B cell (primary cell): ENCODE measurements at regions not wholly inside any gene's neighbourhood (a gene's known extent, or its start where the extent isn't known, plus 50 kb on each side); places are given as distances from the start of the nearest gene placed in this dataset.

ENCODE experiments used
- ATAC-seq: fragments of 200-7000 bp; cut with Tn5 transposase; one replicate; pipeline ENCODE4 v1.10.0; 2021; ENCODE audit warnings: low read depth, mild to moderate bottlenecking, moderate number of reproducible peaks, moderate library complexity
- CTCF ChIA-PET: fragments of 350-600 bp; sonication (Branson Sonifier 250); formaldehyde crosslinking; loops from one replicate; lab custom pipeline; 2021; ENCODE audit warnings: antibody characterized with exemption, inconsistent platforms; lab: Charles Lee
- POLR2A ChIA-PET: fragments of 350-600 bp; sonication (Branson Sonifier 250); formaldehyde crosslinking; loops from one replicate; lab custom pipeline; 2021; ENCODE audit warnings: antibody characterized with exemption; lab: Charles Lee
- DNase-seq: peaks from one replicate; pipeline ENCODE4 v3.0.0; 2013
- H2AFZ ChIP-seq: 2 replicates; pipeline ENCODE4 v1.6.1; 2012; ENCODE audit warnings: mild to moderate bottlenecking, low read depth, low read length; ENCODE audit not compliant: insufficient read depth, poor library complexity, severe bottlenecking
- H3K27ac ChIP-seq, 2 donors: 1 replicate in 1 of 2; 2 replicates in 1 of 2; pipeline ENCODE4 v1.5.1; 2012 to 2013; ENCODE audit warnings: low read length in 2 of 2, mild to moderate bottlenecking in 2 of 2, moderate library complexity in 1 of 2
- H3K27me3 ChIP-seq, 4 experiments: fragments of 200-600 bp in 1 of 4; sonication (generic) in 1 of 4; replicated peaks in 1 of 4; 1 replicate in 2 of 4; 2 replicates in 2 of 4; pipeline versions ENCODE4 v1.6.1 to v1.7.0; 2013 to 2016; ENCODE audit warnings: low read length in 3 of 4, mild to moderate bottlenecking in 2 of 4, mixed read lengths in 1 of 4, moderate library complexity in 1 of 4; ENCODE audit not compliant: insufficient read depth in 4 of 4, control insufficient read depth in 3 of 4; ENCODE audit errors: control extremely low read depth in 1 of 4
- H3K36me3 ChIP-seq, 2 experiments: replicated peaks in 1 of 2; 1 replicate in 1 of 2; 2 replicates in 1 of 2; pipeline versions ENCODE4 v1.6.1 to v1.7.1; 2013; ENCODE audit warnings: low read length in 1 of 2; ENCODE audit not compliant: insufficient read depth in 2 of 2, control insufficient read depth in 1 of 2; ENCODE audit errors: control extremely low read depth in 1 of 2, extremely low read depth in 1 of 2
- H3K4me1 ChIP-seq, 2 donors: fragments of 200-600 bp in 1 of 2; sonication (generic) in 1 of 2; 1 replicate in 1 of 2; 2 replicates in 1 of 2; pipeline versions ENCODE4 v1.5.1 to v1.6.1; 2013 to 2017; ENCODE audit warnings: low read length in 2 of 2; ENCODE audit not compliant: control insufficient read depth in 2 of 2, insufficient read depth in 2 of 2
- H3K4me2 ChIP-seq: replicated peaks from 2 replicates; pipeline ENCODE3; 2012; ENCODE audit warnings: mild to moderate bottlenecking, low read depth, low read length; ENCODE audit not compliant: poor library complexity, severe bottlenecking
- H3K4me3 ChIP-seq, 5 experiments: fragments of 200-600 bp in 1 of 5; sonication (generic) in 1 of 5; 1 replicate in 3 of 5; 2 replicates in 2 of 5; pipeline versions ENCODE4 v1.5.1 to v1.7.0; 2011 to 2016; ENCODE audit warnings: low read length in 4 of 5, mild to moderate bottlenecking in 4 of 5, low read depth in 2 of 5, control low read depth in 1 of 5, moderate library complexity in 1 of 5; ENCODE audit not compliant: insufficient read depth in 1 of 5; ENCODE audit errors: control extremely low read depth in 1 of 5, extremely low read depth in 1 of 5
- H3K79me2 ChIP-seq: fragments of 200-600 bp; sonication (generic); one replicate; pipeline ENCODE4 v1.6.0; 2016; ENCODE audit warnings: low read length; ENCODE audit not compliant: control insufficient read depth, insufficient read depth
- H3K9ac ChIP-seq: fragments of 200-600 bp; sonication (generic); 2 replicates; pipeline ENCODE4 v1.6.1; 2017; ENCODE audit warnings: mild to moderate bottlenecking, low read length, moderate library complexity
- H3K9me3 ChIP-seq, 3 donors: one replicate each; pipeline versions ENCODE4 v1.6.1 to v1.7.1; 2013; ENCODE audit warnings: low read length in 2 of 3; ENCODE audit not compliant: control insufficient read depth in 2 of 3, insufficient read depth in 1 of 3; ENCODE audit errors: control extremely low read depth in 1 of 3
- H4K20me1 ChIP-seq: 2 replicates; pipeline ENCODE4 v1.6.0; 2012; ENCODE audit warnings: mild to moderate bottlenecking, low read length; ENCODE audit not compliant: insufficient read depth, control insufficient read depth, poor library complexity, severe bottlenecking
- H3K27ac Mint-ChIP-seq: one replicate; pipeline ENCODE4 v1.8.0; 2021; ENCODE audit warnings: mixed read lengths
- H3K27me3 Mint-ChIP-seq: one replicate; pipeline ENCODE4 v1.8.0; 2021; ENCODE audit warnings: mixed read lengths
- H3K4me1 Mint-ChIP-seq: one replicate; pipeline ENCODE4 v1.8.0; 2021; ENCODE audit warnings: mixed read lengths
- H3K4me3 Mint-ChIP-seq: one replicate; pipeline ENCODE4 v1.8.0; 2021; ENCODE audit warnings: mixed read lengths
- H3K9me3 Mint-ChIP-seq: one replicate; pipeline ENCODE4 v1.8.0; 2022; ENCODE audit warnings: mixed read lengths; ENCODE audit not compliant: insufficient read depth
- CTCF ChIP-seq: fragments of 200-600 bp; IDR thresholded peaks from one replicate; pipeline ENCODE4 v1.8.0; 2022; ENCODE audit warnings: antibody characterized with exemption, mild to moderate bottlenecking
- EZH2 ChIP-seq: IDR thresholded peaks from 2 replicates; pipeline ENCODE4 v1.6.1; 2012; ENCODE audit warnings: borderline replicate concordance, low read depth, mild to moderate bottlenecking, moderate library complexity, low read length; ENCODE audit not compliant: insufficient read depth, poor library complexity, severe bottlenecking
- WGBS: methylation state at CpG from one replicate; pipeline ENCODE4 v1.1.5; 2013; ENCODE audit warnings: missing lambda C conversion rate; ENCODE audit not compliant: insufficient coverage; 5-methylcytosine and 5-hydroxymethylcytosine counted together
- intact Hi-C: fragments of 100-400 bp; cut with micrococcal nuclease; formaldehyde crosslinking; loops from one replicate; pipeline ENCODE4 v1.10.0; 2022

DNA sequence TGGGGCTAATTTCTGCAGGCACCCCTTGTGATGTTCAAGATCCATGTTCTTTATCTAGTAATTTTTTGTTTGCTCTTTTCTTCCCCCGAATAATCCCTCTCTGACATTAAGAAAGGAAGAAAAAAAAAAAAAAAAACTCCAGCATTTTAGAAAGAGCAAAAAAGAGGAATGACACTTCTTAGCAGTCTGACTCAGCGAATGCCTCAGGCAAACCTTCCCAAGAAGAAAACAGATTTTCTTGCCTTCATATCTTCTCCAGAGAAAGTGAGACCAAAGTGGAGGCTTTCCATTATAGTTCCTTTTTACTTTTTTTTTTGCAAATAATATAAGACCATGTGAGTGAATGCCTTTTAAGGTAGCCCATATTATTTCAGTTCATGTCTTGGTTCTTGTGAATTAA, 479.0 kb upstream of the SYT1 start:
- Histone ChIP-seq H3K4me1 (no peaks in the 10 kb centered on the region), H3K4me2 (no peak overlapping the region), H3K9me3 (no peaks in the 10 kb centered on the region), H3K79me2 (no peaks in the 10 kb centered on the region), H3K4me3 (no peak overlapping the region), H2AFZ (no peak overlapping the region), H3K9ac (no peak overlapping the region), H3K27me3 (no peaks in the 10 kb centered on the region), H3K27ac (no peak overlapping the region), H4K20me1 (no peaks in the 10 kb centered on the region), H3K36me3 (no peaks in the 10 kb centered on the region)
- TF ChIP-seq CTCF (no peak), EZH2 (no peak)
- POLR2A ChIA-PET = no interaction called here
- no peaks in the 10 kb centered on the region for H3K9me3 Mint-ChIP-seq
- H3K4me3 Mint-ChIP-seq = no peak overlapping the region
- H3K4me1 Mint-ChIP-seq = no peaks in the 10 kb centered on the region
- no peak for ATAC-seq
- 83% methylated on average over 1 of the region's 2 CpGs for WGBS
- no peaks in the 10 kb centered on the region for H3K27me3 Mint-ChIP-seq
- no peak overlapping the region for H3K27ac Mint-ChIP-seq
- no peak for DNase-seq
- intact Hi-C loops = no loop called here
- CTCF ChIA-PET = no interaction called here

DNA sequence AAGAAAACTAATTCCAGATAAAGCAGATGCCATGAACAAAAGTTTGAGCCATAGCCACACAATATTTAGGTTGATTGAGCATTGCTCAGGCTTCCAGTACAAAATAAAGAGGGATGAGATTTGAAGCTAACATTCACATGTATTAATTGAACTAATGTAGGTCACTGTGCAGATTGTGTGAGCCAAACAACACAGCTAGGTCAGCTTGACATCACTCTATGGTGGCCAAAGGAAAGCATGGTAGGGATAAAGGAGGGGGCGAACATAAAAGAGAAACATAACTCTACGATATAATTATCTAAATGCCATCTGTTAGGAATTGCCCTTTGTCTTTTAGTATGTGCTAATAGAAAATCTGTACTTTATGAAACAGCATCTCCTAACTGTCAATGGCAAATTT, 477.7 kb upstream of the SYT1 start:
- intact Hi-C loops = no loop called here
- Histone ChIP-seq H3K36me3 (no peaks in the 10 kb centered on the region), H3K9me3 (no peaks in the 10 kb centered on the region), H3K4me2 (no peak overlapping the region), H2AFZ (no peak overlapping the region), H4K20me1 (no peaks in the 10 kb centered on the region), H3K9ac (no peak overlapping the region), H3K4me1 (no peaks in the 10 kb centered on the region), H3K4me3 (no peak overlapping the region), H3K27ac (no peak overlapping the region), H3K79me2 (no peaks in the 10 kb centered on the region), H3K27me3 (no peaks in the 10 kb centered on the region)
- Mint-ChIP-seq H3K4me3 (no peak overlapping the region), H3K27me3 (no peaks in the 10 kb centered on the region), H3K9me3 (no peaks in the 10 kb centered on the region), H3K27ac (no peak overlapping the region), H3K4me1 (no peaks in the 10 kb centered on the region)
- POLR2A ChIA-PET = no interaction called here
- ATAC-seq = no peak
- DNase-seq = no peak
- WGBS = no CpG with 5 or more reads among the region's 2 CpGs
- CTCF ChIA-PET = no interaction called here
- TF ChIP-seq EZH2 = no peak
- TF ChIP-seq CTCF = no peak
